ENCODE measurements at regions not wholly inside any gene's neighbourhood (a gene's known extent, or its start where the extent isn't known, plus 50 kb on each side); places are given as distances from the start of the nearest gene placed in this dataset.
A peak's percentile ranks its signal among the peaks of the same experiment; 100 is the strongest.
"Not testable (repeated sequence)": the region's sequence is repeated elsewhere in the genome, so short reads cannot be mapped to it uniquely, and the experiment has no call there.

- peaks cover 3% of the 10 kb centered on the region for H3K4me1 Mint-ChIP-seq (ENCODE audit: low read depth)
- no peaks in the 10 kb centered on the region for H3K36me3 Mint-ChIP-seq (ENCODE audit: low read depth)
- DNase-seq (ENCODE audit: low spot score) = no peak
- H3K27me3 Mint-ChIP-seq (ENCODE audit: low read depth) = peaks cover 3% of the 10 kb centered on the region
- no peak overlapping the region for H3K4me3 Mint-ChIP-seq
- H3K9me3 Mint-ChIP-seq = no peaks in the 10 kb centered on the region
- H3K27ac Mint-ChIP-seq = no peak overlapping the region
Observed at GRCh38 chr3:153469162-153469561, 307.1 kb downstream of the RAP2B start.

GRCh38 chr3:153484842-153485241 is 322.8 kb downstream of the RAP2B start:
- DNase-seq (ENCODE audit: low spot score) = no peak
- Mint-ChIP-seq H3K9me3 (peaks cover 4% of the 10 kb centered on the region), H3K4me3 (peak overlapping the region; percentile 60), H3K36me3 (ENCODE audit: low read depth) (no peaks in the 10 kb centered on the region), H3K4me1 (ENCODE audit: low read depth) (peaks cover 20% of the 10 kb centered on the region), H3K27ac (no peak overlapping the region), H3K27me3 (ENCODE audit: low read depth) (peaks cover 3% of the 10 kb centered on the region)

GRCh38 chr3:153495422-153495821 is 333.4 kb downstream of the RAP2B start:
- H3K4me1 Mint-ChIP-seq (ENCODE audit: low read depth) = no peaks in the 10 kb centered on the region
- no peaks in the 10 kb centered on the region for H3K36me3 Mint-ChIP-seq (ENCODE audit: low read depth)
- H3K27me3 Mint-ChIP-seq (ENCODE audit: low read depth) = peaks cover 4% of the 10 kb centered on the region
- DNase-seq (ENCODE audit: low spot score) = no peak
- no peaks in the 10 kb centered on the region for H3K9me3 Mint-ChIP-seq
- no peak overlapping the region for H3K4me3 Mint-ChIP-seq
- H3K27ac Mint-ChIP-seq = no peak overlapping the region

- Mint-ChIP-seq H3K36me3 (ENCODE audit: low read depth) (no peaks in the 10 kb centered on the region), H3K4me1 (ENCODE audit: low read depth) (no peaks in the 10 kb centered on the region), H3K27me3 (ENCODE audit: low read depth) (no peaks in the 10 kb centered on the region), H3K27ac (no peak overlapping the region), H3K4me3 (no peak overlapping the region), H3K9me3 (no peaks in the 10 kb centered on the region)
- no peak for DNase-seq (ENCODE audit: low spot score)
Observed at GRCh38 chr3:153502682-153503081, 340.7 kb downstream of the RAP2B start.

GRCh38 chr3:153503873-153504272 is 341.8 kb downstream of the RAP2B start:
- Mint-ChIP-seq H3K4me1 (ENCODE audit: low read depth) (no peaks in the 10 kb centered on the region), H3K4me3 (no peak overlapping the region), H3K36me3 (ENCODE audit: low read depth) (no peaks in the 10 kb centered on the region), H3K27me3 (ENCODE audit: low read depth) (no peaks in the 10 kb centered on the region), H3K27ac (no peak overlapping the region), H3K9me3 (no peaks in the 10 kb centered on the region)
- DNase-seq (ENCODE audit: low spot score) = no peak

- not testable (repeated sequence) for H3K4me3 Mint-ChIP-seq; H3K27ac Mint-ChIP-seq; H3K27me3 Mint-ChIP-seq (ENCODE audit: low read depth); H3K9me3 Mint-ChIP-seq; DNase-seq (ENCODE audit: low spot score); H3K36me3 Mint-ChIP-seq (ENCODE audit: low read depth); H3K4me1 Mint-ChIP-seq (ENCODE audit: low read depth)
Observed at GRCh38 chr3:153506205-153506604, 344.2 kb downstream of the RAP2B start.

GRCh38 chr3:153506686-153507085 is 344.7 kb downstream of the RAP2B start:
- not testable (repeated sequence) for H3K27me3 Mint-ChIP-seq (ENCODE audit: low read depth); H3K27ac Mint-ChIP-seq; H3K9me3 Mint-ChIP-seq; H3K4me3 Mint-ChIP-seq; DNase-seq (ENCODE audit: low spot score); H3K36me3 Mint-ChIP-seq (ENCODE audit: low read depth); H3K4me1 Mint-ChIP-seq (ENCODE audit: low read depth)

GRCh38 chr3:153513236-153513635 is 351.2 kb downstream of the RAP2B start:
- no peak overlapping the region for H3K27ac Mint-ChIP-seq
- H3K27me3 Mint-ChIP-seq (ENCODE audit: low read depth) = no peaks in the 10 kb centered on the region
- H3K9me3 Mint-ChIP-seq = peaks cover 4% of the 10 kb centered on the region
- no peaks in the 10 kb centered on the region for H3K4me1 Mint-ChIP-seq (ENCODE audit: low read depth)
- no peaks in the 10 kb centered on the region for H3K36me3 Mint-ChIP-seq (ENCODE audit: low read depth)
- no peak overlapping the region for H3K4me3 Mint-ChIP-seq
- no peak for DNase-seq (ENCODE audit: low spot score)

GRCh38 chr3:153528473-153528872 is 366.4 kb downstream of the RAP2B start:
- DNase-seq (ENCODE audit: low spot score) = no peak
- H3K27ac Mint-ChIP-seq = no peak overlapping the region
- H3K9me3 Mint-ChIP-seq = no peaks in the 10 kb centered on the region
- no peaks in the 10 kb centered on the region for H3K27me3 Mint-ChIP-seq (ENCODE audit: low read depth)
- no peak overlapping the region for H3K4me3 Mint-ChIP-seq
- H3K4me1 Mint-ChIP-seq (ENCODE audit: low read depth) = no peaks in the 10 kb centered on the region
- H3K36me3 Mint-ChIP-seq (ENCODE audit: low read depth) = no peaks in the 10 kb centered on the region

GRCh38 chr3:153539263-153539662 is 377.2 kb downstream of the RAP2B start:
- DNase-seq (ENCODE audit: low spot score) = no peak
- H3K27ac Mint-ChIP-seq = no peak overlapping the region
- no peaks in the 10 kb centered on the region for H3K9me3 Mint-ChIP-seq
- no peaks in the 10 kb centered on the region for H3K27me3 Mint-ChIP-seq (ENCODE audit: low read depth)
- no peak overlapping the region for H3K4me3 Mint-ChIP-seq
- H3K36me3 Mint-ChIP-seq (ENCODE audit: low read depth) = no peaks in the 10 kb centered on the region
- no peaks in the 10 kb centered on the region for H3K4me1 Mint-ChIP-seq (ENCODE audit: low read depth)

- peaks cover 4% of the 10 kb centered on the region for H3K9me3 Mint-ChIP-seq
Observed at GRCh38 chr3:153545471-153545870, 383.4 kb downstream of the RAP2B start.

GRCh38 chr3:153547970-153548369 is 385.9 kb downstream of the RAP2B start:
- Mint-ChIP-seq H3K36me3 (ENCODE audit: low read depth) (no peaks in the 10 kb centered on the region), H3K27ac (no peak overlapping the region), H3K27me3 (ENCODE audit: low read depth) (no peaks in the 10 kb centered on the region), H3K9me3 (peaks cover 4% of the 10 kb centered on the region), H3K4me1 (ENCODE audit: low read depth) (peaks cover 2% of the 10 kb centered on the region), H3K4me3 (no peak overlapping the region)
- no peak for DNase-seq (ENCODE audit: low spot score)

More at GRCh38 chr3:153545471-153545870, 383.4 kb downstream of the RAP2B start:
- DNase-seq (ENCODE audit: low spot score) = no peak
- H3K4me1 Mint-ChIP-seq (ENCODE audit: low read depth) = no peaks in the 10 kb centered on the region
- no peak overlapping the region for H3K27ac Mint-ChIP-seq
- no peak overlapping the region for H3K4me3 Mint-ChIP-seq
- H3K27me3 Mint-ChIP-seq (ENCODE audit: low read depth) = no peaks in the 10 kb centered on the region
- H3K36me3 Mint-ChIP-seq (ENCODE audit: low read depth) = no peaks in the 10 kb centered on the region

- H3K9me3 Mint-ChIP-seq; H3K4me3 Mint-ChIP-seq; DNase-seq (ENCODE audit: low spot score); H3K27ac Mint-ChIP-seq; H3K36me3 Mint-ChIP-seq (ENCODE audit: low read depth); H3K4me1 Mint-ChIP-seq (ENCODE audit: low read depth); H3K27me3 Mint-ChIP-seq (ENCODE audit: low read depth): not testable (repeated sequence)
Observed at GRCh38 chr3:153549686-153550085, 387.7 kb downstream of the RAP2B start.

- Mint-ChIP-seq H3K4me3 (no peak overlapping the region), H3K27ac (no peak overlapping the region), H3K36me3 (ENCODE audit: low read depth) (no peaks in the 10 kb centered on the region), H3K4me1 (ENCODE audit: low read depth) (peaks cover 2% of the 10 kb centered on the region), H3K9me3 (no peaks in the 10 kb centered on the region), H3K27me3 (ENCODE audit: low read depth) (no peaks in the 10 kb centered on the region)
- DNase-seq (ENCODE audit: low spot score) = no peak
Observed at GRCh38 chr3:153551536-153552285, 389.7 kb downstream of the RAP2B start.

All from T-helper 2 cell treated with Interferon-gamma antibody and Interleukin-4, amounts not matched to agents 5 μg/mL and 100 μg/mL, for 36 hours (primary cell).